H1 (cell line): ENCODE measurements at regions not wholly inside any gene's neighbourhood (a gene's known extent, or its start where the extent isn't known, plus 50 kb on each side); places are given as distances from the start of the nearest gene placed in this dataset.

ENCODE experiments used
- RAD21 ChIP-seq, 2 experiments: IDR thresholded peaks in 1 of 2; conservative IDR thresholded peaks in 1 of 2; 2 replicates each; pipeline ENCODE4 v1.6.1; 2011; ENCODE audit warnings: low read depth in 2 of 2, low read length in 2 of 2, improper control_type of control experiment in 1 of 2, inconsistent platforms in 1 of 2, mild to moderate bottlenecking in 1 of 2, moderate library complexity in 1 of 2

- no peak for TF ChIP-seq RAD21 (IDR thresholded peaks at IDR 0.05 in 1 of 2, conservative IDR thresholded peaks at IDR 0.05 in 1 of 2; ENCODE audit: low read depth in 2 of 2, low read length in 2 of 2)
Measured at GRCh38 chr10:128469515-128469914, 343.3 kb upstream of the MKI67 start (continued).
